ENCODE measurements at regions not wholly inside any gene's neighbourhood (a gene's known extent, or its start where the extent isn't known, plus 50 kb on each side); places are given as distances from the start of the nearest gene placed in this dataset.

DNA sequence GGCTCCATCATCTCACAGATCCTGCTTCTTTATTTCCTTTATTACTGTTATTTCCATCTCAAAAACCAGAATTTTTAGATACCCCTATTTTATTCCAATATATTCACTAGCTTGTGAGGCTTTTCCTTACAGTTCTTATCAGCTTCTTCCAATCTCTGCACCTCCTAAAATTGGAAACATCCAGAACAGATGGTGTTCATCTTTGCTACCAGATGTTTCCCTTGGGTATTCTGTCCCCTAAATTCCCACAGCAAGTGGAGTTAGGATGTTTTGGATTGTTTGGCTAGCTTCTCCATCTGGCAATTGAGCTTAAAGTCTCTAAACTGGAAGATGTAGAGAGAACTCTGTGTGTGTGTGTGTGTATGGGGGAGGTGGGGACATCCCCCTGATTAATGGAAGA is 580.4 kb downstream of the DTWD2 start:
- no TSS peak for BruUV-seq (replicated peaks)
- TF ChIP-seq CTCF (conservative IDR thresholded peaks at IDR 0.05; ENCODE audit: low read length) (no peak), EZH2phosphoT487 (IDR thresholded peaks at IDR 0.05; ENCODE audit: borderline replicate concordance, low read depth, low read length) (no peak)
- no peaks in the 10 kb centered on the region for H3K9me2 ChIP-seq (ENCODE audit: insufficient read depth, low read length)

DNA sequence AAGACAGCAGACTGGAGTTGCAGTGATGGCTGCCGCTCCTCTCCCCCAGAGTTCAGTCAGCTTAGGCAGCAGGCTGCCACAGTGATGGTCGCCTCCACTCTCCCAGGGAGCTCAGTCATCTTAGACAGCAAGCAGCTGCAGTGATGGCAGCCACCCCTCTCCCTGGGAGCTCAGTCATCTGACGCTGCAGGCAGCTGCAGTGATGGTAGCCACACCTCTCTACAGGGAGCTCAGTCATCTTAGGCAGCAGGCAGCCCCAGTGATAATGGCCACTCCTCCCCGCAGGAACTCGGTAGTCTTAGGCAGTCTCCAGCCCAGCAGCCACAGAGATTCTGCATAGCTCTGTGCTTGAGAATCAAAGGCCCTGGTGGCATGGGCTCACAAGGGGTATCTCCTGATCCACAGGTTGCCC is 582.7 kb downstream of the DTWD2 start:
- Histone ChIP-seq H3K9me3 (ENCODE audit: low read length) (no peaks in the 10 kb centered on the region), H3K9me2 (ENCODE audit: insufficient read depth, low read length) (no peaks in the 10 kb centered on the region), H3K36me3 (ENCODE audit: insufficient read depth, low read length) (no peaks in the 10 kb centered on the region), H2AFZ (ENCODE audit: low read length) (no peak overlapping the region), H3K4me1 (ENCODE audit: insufficient read depth, low read length, poor library complexity, severe bottlenecking) (no peaks in the 10 kb centered on the region), H3K79me2 (ENCODE audit: insufficient read depth, low read depth, low read length) (no peaks in the 10 kb centered on the region), H3K4me3 (ENCODE audit: low read depth, low read length, poor library complexity, severe bottlenecking) (no peak overlapping the region), H3K27ac (ENCODE audit: low read depth, low read length, poor library complexity, severe bottlenecking) (no peak overlapping the region), H4K20me1 (ENCODE audit: insufficient read depth, low read length) (no peaks in the 10 kb centered on the region), H3K4me2 (ENCODE audit: low read length) (no peak overlapping the region)
- intact Hi-C loops (cut with micrococcal nuclease; ENCODE audit: unreplicated experiment), result no loop called here
- no TSS peak for BruUV-seq (replicated peaks)
- POLR2A ChIA-PET, result interaction anchor here (0.6 kb wide), 1 partner anchor 187 kb away, joined by 3 read pairs; no protein-coding TSS in a partner anchor
- TF ChIP-seq EZH2phosphoT487 (IDR thresholded peaks at IDR 0.05; ENCODE audit: borderline replicate concordance, low read depth, low read length), result no peak
- TF ChIP-seq CTCF (conservative IDR thresholded peaks at IDR 0.05; ENCODE audit: low read length), result no peak
- CTCF ChIA-PET (ENCODE audit: unreplicated experiment), result no interaction called here
- no peak for DNase-seq (ENCODE audit: low spot score)

More for the DNA sequence above, 580.4 kb downstream of the DTWD2 start:
- Histone ChIP-seq H3K27ac (ENCODE audit: low read depth, low read length, poor library complexity, severe bottlenecking) (no peak overlapping the region), H4K20me1 (ENCODE audit: insufficient read depth, low read length) (no peaks in the 10 kb centered on the region), H3K79me2 (ENCODE audit: insufficient read depth, low read depth, low read length) (no peaks in the 10 kb centered on the region), H3K36me3 (ENCODE audit: insufficient read depth, low read length) (no peaks in the 10 kb centered on the region), H3K4me2 (ENCODE audit: low read length) (no peak overlapping the region), H3K9me3 (ENCODE audit: low read length) (no peaks in the 10 kb centered on the region), H3K4me3 (ENCODE audit: low read depth, low read length, poor library complexity, severe bottlenecking) (no peak overlapping the region), H2AFZ (ENCODE audit: low read length) (no peak overlapping the region), H3K4me1 (ENCODE audit: insufficient read depth, low read length, poor library complexity, severe bottlenecking) (no peaks in the 10 kb centered on the region)
- ChIA-PET CTCF (ENCODE audit: unreplicated experiment) (no interaction called here), POLR2A (interaction anchor here (0.8 kb wide), 1 partner anchor 15 kb away, joined by 3 read pairs; no protein-coding TSS in a partner anchor)
- intact Hi-C loops (cut with micrococcal nuclease; ENCODE audit: unreplicated experiment), result no loop called here
- DNase-seq (ENCODE audit: low spot score), result no peak

GRCh38 chr5:118397236-118397635 is 591.1 kb downstream of the DTWD2 start:
- H3K9me2 ChIP-seq (ENCODE audit: insufficient read depth, low read length), result no peaks in the 10 kb centered on the region
- H3K4me2 ChIP-seq (ENCODE audit: low read length), result no peak overlapping the region
- CTCF ChIA-PET (ENCODE audit: unreplicated experiment), result no interaction called here
- H3K9me3 ChIP-seq (ENCODE audit: low read length), result no peaks in the 10 kb centered on the region
- intact Hi-C loops (cut with micrococcal nuclease; ENCODE audit: unreplicated experiment), result no loop called here
- H3K27ac ChIP-seq (ENCODE audit: low read depth, low read length, poor library complexity, severe bottlenecking), result no peak overlapping the region
- POLR2A ChIA-PET, result no interaction called here
- H4K20me1 ChIP-seq (ENCODE audit: insufficient read depth, low read length), result no peaks in the 10 kb centered on the region
- BruUV-seq (replicated peaks), result no TSS peak
- H3K4me3 ChIP-seq (ENCODE audit: low read depth, low read length, poor library complexity, severe bottlenecking), result no peak overlapping the region
- H3K36me3 ChIP-seq (ENCODE audit: insufficient read depth, low read length), result no peaks in the 10 kb centered on the region
- H3K79me2 ChIP-seq (ENCODE audit: insufficient read depth, low read depth, low read length), result no peaks in the 10 kb centered on the region
- H2AFZ ChIP-seq (ENCODE audit: low read length), result no peak overlapping the region
- no peak for DNase-seq (ENCODE audit: low spot score)
- no peaks in the 10 kb centered on the region for H3K4me1 ChIP-seq (ENCODE audit: insufficient read depth, low read length, poor library complexity, severe bottlenecking)
- TF ChIP-seq EZH2phosphoT487 (IDR thresholded peaks at IDR 0.05; ENCODE audit: borderline replicate concordance, low read depth, low read length) (no peak), CTCF (conservative IDR thresholded peaks at IDR 0.05; ENCODE audit: low read length) (no peak)
